ENCODE measurements at regions not wholly inside any gene's neighbourhood (a gene's known extent, or its start where the extent isn't known, plus 50 kb on each side); places are given as distances from the start of the nearest gene placed in this dataset.
A peak's percentile ranks its signal among the peaks of the same experiment; 100 is the strongest.

GRCh38 chr5:67253911-67254310 lies 57.3 kb upstream of the CD180 start:
- H4K20me1 ChIP-seq (ENCODE audit: control insufficient read depth, extremely low read depth, insufficient read depth, low read length): no peaks in the 10 kb centered on the region
- no peak overlapping the region for H3K9ac ChIP-seq (ENCODE audit: control insufficient read depth, extremely low read depth, insufficient read depth, low read length)
- no peaks in the 10 kb centered on the region for H3K36me3 ChIP-seq (ENCODE audit: control insufficient read depth in 2 of 2, extremely low read depth in 1 of 2, insufficient read depth in 2 of 2, low read length in 2 of 2)
- H3K27me3 ChIP-seq (ENCODE audit: control insufficient read depth, extremely low read depth, insufficient read depth, low read length): no peaks in the 10 kb centered on the region
- no peak overlapping the region for H3K4me2 ChIP-seq (ENCODE audit: control insufficient read depth, extremely low read depth, insufficient read depth, low read depth, low read length)
- no peak for DNase-seq (ENCODE audit: low read depth, low spot score)
- no peak overlapping the region for H2AFZ ChIP-seq (ENCODE audit: control insufficient read depth, low read length)
- H3K9me3 ChIP-seq (ENCODE audit: control insufficient read depth, low read depth, low read length): peaks cover 6% of the 10 kb centered on the region
- H3K9me1 ChIP-seq (ENCODE audit: control insufficient read depth, extremely low read depth, insufficient read depth, low read length): no peaks in the 10 kb centered on the region
- no peak overlapping the region for H3K4me3 ChIP-seq (ENCODE audit: control insufficient read depth in 2 of 3, extremely low read depth in 1 of 3, insufficient read depth in 2 of 3, low read depth in 1 of 3, low read length in 3 of 3)
- peaks cover 27% of the 10 kb centered on the region for H3K4me1 ChIP-seq (ENCODE audit: control insufficient read depth, extremely low read depth, insufficient read depth, low read length)
- H3K79me2 ChIP-seq (ENCODE audit: control insufficient read depth, insufficient read depth, low read length): no peaks in the 10 kb centered on the region
- dilution Hi-C loops (cut with MboI; ENCODE audit: extremely low pct_ligation_motif_present, low sequenced_read_pairs): no loop called here
- no peak for FAIRE-seq
- no peak for TF ChIP-seq EZH2 (IDR thresholded peaks at IDR 0.05; ENCODE audit: low read length)
- no peak for TF ChIP-seq CTCF (optimal IDR thresholded peaks at IDR 0.05 in 1 of 3, IDR thresholded peaks at IDR 0.05 in 1 of 3, conservative IDR thresholded peaks at IDR 0.05 in 1 of 3; ENCODE audit: extremely low read depth in 1 of 3, insufficient read depth in 2 of 3, low read length in 3 of 3)
- H3K27ac ChIP-seq (ENCODE audit: control insufficient read depth, insufficient read depth, low read length): no peak overlapping the region

GRCh38 chr5:67249590-67249895 lies 52.9 kb upstream of the CD180 start:
- Histone ChIP-seq H3K4me2 (ENCODE audit: control insufficient read depth, extremely low read depth, insufficient read depth, low read depth, low read length) (no peak overlapping the region), H3K4me3 (ENCODE audit: control insufficient read depth in 2 of 3, extremely low read depth in 1 of 3, insufficient read depth in 2 of 3, low read depth in 1 of 3, low read length in 3 of 3) (no peak overlapping the region), H3K27ac (ENCODE audit: control insufficient read depth, insufficient read depth, low read length) (peak overlapping the region; percentile 70), H3K9me1 (ENCODE audit: control insufficient read depth, extremely low read depth, insufficient read depth, low read length) (no peaks in the 10 kb centered on the region), H3K4me1 (ENCODE audit: control insufficient read depth, extremely low read depth, insufficient read depth, low read length) (peaks cover 39% of the 10 kb centered on the region), H3K9me3 (ENCODE audit: control insufficient read depth, low read depth, low read length) (peaks cover 6% of the 10 kb centered on the region), H3K27me3 (ENCODE audit: control insufficient read depth, extremely low read depth, insufficient read depth, low read length) (no peaks in the 10 kb centered on the region), H3K36me3 (ENCODE audit: control insufficient read depth in 2 of 2, extremely low read depth in 1 of 2, insufficient read depth in 2 of 2, low read length in 2 of 2) (no peaks in the 10 kb centered on the region), H3K9ac (ENCODE audit: control insufficient read depth, extremely low read depth, insufficient read depth, low read length) (no peak overlapping the region), H3K79me2 (ENCODE audit: control insufficient read depth, insufficient read depth, low read length) (no peaks in the 10 kb centered on the region), H2AFZ (ENCODE audit: control insufficient read depth, low read length) (no peak overlapping the region), H4K20me1 (ENCODE audit: control insufficient read depth, extremely low read depth, insufficient read depth, low read length) (no peaks in the 10 kb centered on the region)
- FAIRE-seq (peak; percentile 67), DNase-seq (ENCODE audit: low read depth, low spot score) (no peak)
- dilution Hi-C loops (cut with MboI; ENCODE audit: extremely low pct_ligation_motif_present, low sequenced_read_pairs): no loop called here
- TF ChIP-seq CTCF (optimal IDR thresholded peaks at IDR 0.05 in 1 of 3, IDR thresholded peaks at IDR 0.05 in 1 of 3, conservative IDR thresholded peaks at IDR 0.05 in 1 of 3; ENCODE audit: extremely low read depth in 1 of 3, insufficient read depth in 2 of 3, low read length in 3 of 3) (no peak), EZH2 (IDR thresholded peaks at IDR 0.05; ENCODE audit: low read length) (no peak)
